Peyer's patch (tissue), 4 donors: ENCODE measurements at regions not wholly inside any gene's neighbourhood (a gene's known extent, or its start where the extent isn't known, plus 50 kb on each side); places are given as distances from the start of the nearest gene placed in this dataset.

Experiments
- DNase-seq, 3 donors: peaks; one replicate each; pipeline ENCODE4 v3.0.0-alpha.2; 2017 to 2019
- H3K27ac ChIP-seq, 4 donors: fragments of 200-600 bp; sonication (generic); one replicate each; pipeline ENCODE4 v1.5.1; 2016 to 2019
- H3K27me3 ChIP-seq, 2 donors: fragments of 200-600 bp; sonication (generic); one replicate each; pipeline ENCODE4 v1.5.1; 2019
- H3K36me3 ChIP-seq, 3 donors: fragments of 200-600 bp; sonication (generic); one replicate each; pipeline ENCODE4 v1.5.1; 2016 to 2019
- H3K4me1 ChIP-seq, 4 donors: fragments of 200-600 bp; sonication (generic); one replicate each; pipeline ENCODE4 v1.5.1; 2016 to 2019
- H3K4me3 ChIP-seq, 4 donors: fragments of 200-600 bp; sonication (generic); 1 replicate in 3 of 4; 2 replicates in 1 of 4; pipeline ENCODE4 v1.5.1; 2016 to 2019; ENCODE audit warnings: mild to moderate bottlenecking in 1 of 4
- H3K9me3 ChIP-seq, 4 donors: fragments of 200-600 bp; sonication (generic); one replicate each; pipeline ENCODE4 v1.5.1; 2016 to 2019; ENCODE audit warnings: mild to moderate bottlenecking in 1 of 4
- CTCF ChIP-seq, 6 experiments: fragments of 450-650 bp in 4 of 6; fragments of 200-600 bp in 2 of 6; sonication (generic) in 1 of 6; IDR thresholded peaks; one replicate each; pipeline ENCODE4 v1.5.1; 2017 to 2019; ENCODE audit warnings: antibody characterized with exemption in 6 of 6, mild to moderate bottlenecking in 3 of 6, moderate library complexity in 1 of 6
- POLR2A ChIP-seq, 2 donors: fragments of 450-650 bp; IDR thresholded peaks; one replicate each; pipeline ENCODE4 v1.5.1; 2017; ENCODE audit warnings: antibody characterized with exemption in 2 of 2, mild to moderate bottlenecking in 2 of 2, moderate library complexity in 2 of 2

GRCh38 chr4:154082760-154083535, 294.1 kb upstream of the SFRP2 start:
- Histone ChIP-seq H3K4me1 (no peaks in the 10 kb centered on the region), H3K27me3 (no peaks in the 10 kb centered on the region), H3K9me3 (no peaks in the 10 kb centered on the region), H3K27ac (no peak overlapping the region), H3K4me3 (no peak overlapping the region), H3K36me3 (no peaks in the 10 kb centered on the region)
- DNase-seq: no peak
- TF ChIP-seq POLR2A (IDR thresholded peaks at IDR 0.05) (no peak), CTCF (IDR thresholded peaks at IDR 0.05) (no peak)

GRCh38 chr4:154081391-154081790, 292.5 kb upstream of the SFRP2 start:
- no peak for DNase-seq
- H3K27ac ChIP-seq: no peak overlapping the region
- H3K4me3 ChIP-seq: no peak overlapping the region
- H3K4me1 ChIP-seq: no peaks in the 10 kb centered on the region
- no peaks in the 10 kb centered on the region for H3K9me3 ChIP-seq
- TF ChIP-seq POLR2A (IDR thresholded peaks at IDR 0.05) (no peak), CTCF (IDR thresholded peaks at IDR 0.05) (no peak)
- H3K36me3 ChIP-seq: no peaks in the 10 kb centered on the region
- no peaks in the 10 kb centered on the region for H3K27me3 ChIP-seq

- no peak for TF ChIP-seq POLR2A (IDR thresholded peaks at IDR 0.05)
- TF ChIP-seq CTCF (IDR thresholded peaks at IDR 0.05): no peak
- no peak overlapping the region for H3K4me3 ChIP-seq
- no peaks in the 10 kb centered on the region for H3K27me3 ChIP-seq
- no peak for DNase-seq
- H3K27ac ChIP-seq: no peak overlapping the region
- no peaks in the 10 kb centered on the region for H3K9me3 ChIP-seq
- H3K4me1 ChIP-seq: no peaks in the 10 kb centered on the region
- H3K36me3 ChIP-seq: no peaks in the 10 kb centered on the region
These were observed 289.8 kb upstream of the SFRP2 start for GRCh38 chr4:154078504-154079350.

GRCh38 chr4:154076921-154077320, 288.0 kb upstream of the SFRP2 start:
- Histone ChIP-seq H3K27me3 (no peaks in the 10 kb centered on the region), H3K4me3 (no peak overlapping the region), H3K27ac (no peak overlapping the region), H3K4me1 (no peaks in the 10 kb centered on the region), H3K36me3 (no peaks in the 10 kb centered on the region), H3K9me3 (no peaks in the 10 kb centered on the region)
- no peak for DNase-seq
- TF ChIP-seq CTCF (IDR thresholded peaks at IDR 0.05) (no peak), POLR2A (IDR thresholded peaks at IDR 0.05) (no peak)

- no peak overlapping the region for H3K4me3 ChIP-seq
- TF ChIP-seq POLR2A (IDR thresholded peaks at IDR 0.05): no peak
- TF ChIP-seq CTCF (IDR thresholded peaks at IDR 0.05): no peak
- H3K4me1 ChIP-seq: no peaks in the 10 kb centered on the region
- H3K27me3 ChIP-seq: no peaks in the 10 kb centered on the region
- H3K9me3 ChIP-seq: no peaks in the 10 kb centered on the region
- no peaks in the 10 kb centered on the region for H3K36me3 ChIP-seq
- no peak overlapping the region for H3K27ac ChIP-seq
- DNase-seq: no peak
These were observed 284.4 kb upstream of the SFRP2 start for GRCh38 chr4:154073107-154073822.
